SK-N-SH (cell line): ENCODE measurements at regions not wholly inside any gene's neighbourhood (a gene's known extent, or its start where the extent isn't known, plus 50 kb on each side); places are given as distances from the start of the nearest gene placed in this dataset.

Experiments
- CTCF ChIA-PET: fragments of 300-600, 350-600 bp; formaldehyde crosslinking; extraction: SDS; loops from one replicate; lab custom pipeline; 2021; lab: Yijun Ruan, JAX
- POLR2A ChIA-PET: fragments of 350-600 bp; sonication (Branson Sonifier 250); formaldehyde crosslinking; extraction: SDS; loops from one replicate; lab custom pipeline; 2020; ENCODE audit warnings: antibody characterized with exemption, inconsistent platforms; lab: Yijun Ruan, JAX
- DNase-seq: peaks from one replicate; pipeline ENCODE4 v3.0.0; 2012
- H2AFZ ChIP-seq: fragments of 200-600 bp; sonication (generic); 2 replicates; pipeline ENCODE4 v1.8.1; 2016; ENCODE audit warnings: antibody characterized with exemption, mild to moderate bottlenecking, low read depth
- H3F3A ChIP-seq: fragments of 200-600 bp; sonication (generic); replicated peaks from 2 replicates; pipeline ENCODE3; 2016; ENCODE audit warnings: antibody characterized with exemption, mild to moderate bottlenecking; ENCODE audit not compliant: insufficient read depth
- H3K27ac ChIP-seq, 2 experiments: fragments of 200-500 bp in 1 of 2; fragments of 200-600 bp in 1 of 2; sonication (Bioruptor generic) in 1 of 2; sonication (generic), shearing (Covaris generic) in 1 of 2; 2 replicates each; pipeline versions ENCODE4 v1.5.1 to v1.6.1; 2014 to 2016; ENCODE audit warnings: low read depth in 2 of 2, inconsistent platforms in 1 of 2, low read length in 1 of 2, mild to moderate bottlenecking in 1 of 2, mixed read lengths in 1 of 2
- H3K27me3 ChIP-seq: fragments of 200-600 bp; sonication (generic), shearing (Covaris generic); 2 replicates; pipeline ENCODE4 v1.6.1; 2016; ENCODE audit warnings: mixed run types; ENCODE audit not compliant: insufficient read depth
- H3K36me3 ChIP-seq, 2 experiments: fragments of 200-500 bp in 1 of 2; fragments of 200-600 bp in 1 of 2; sonication (Bioruptor generic) in 1 of 2; sonication (generic) in 1 of 2; replicated peaks in 1 of 2; 2 replicates each; pipeline versions ENCODE3 to v1.5.1; 2014 to 2016; ENCODE audit warnings: low read length in 1 of 2, mild to moderate bottlenecking in 1 of 2; ENCODE audit not compliant: insufficient read depth in 2 of 2, control insufficient read depth in 1 of 2
- H3K4me1 ChIP-seq, 2 experiments: fragments of 200-500 bp in 1 of 2; fragments of 200-600 bp in 1 of 2; sonication (Bioruptor generic) in 1 of 2; sonication (generic), shearing (Covaris generic) in 1 of 2; 2 replicates each; pipeline versions ENCODE4 v1.5.1 to v1.6.1; 2014 to 2016; ENCODE audit warnings: low read depth in 1 of 2, low read length in 1 of 2, mixed run types in 1 of 2; ENCODE audit not compliant: insufficient read depth in 2 of 2, control insufficient read depth in 1 of 2
- H3K4me2 ChIP-seq: fragments of 200-600 bp; sonication (generic), shearing (Covaris generic); 2 replicates; pipeline ENCODE4 v1.6.1; 2017; ENCODE audit warnings: mixed run types
- H3K4me3 ChIP-seq, 2 experiments: fragments of 200-500 bp in 1 of 2; fragments of 200-600 bp in 1 of 2; sonication (Bioruptor generic) in 1 of 2; sonication (generic), shearing (Covaris generic) in 1 of 2; 2 replicates each; pipeline versions ENCODE4 v1.5.1 to v1.8.1; 2014 to 2016; ENCODE audit warnings: low read depth in 2 of 2, inconsistent platforms in 1 of 2, low read length in 1 of 2, mild to moderate bottlenecking in 1 of 2, mixed read lengths in 1 of 2, moderate library complexity in 1 of 2
- H3K79me2 ChIP-seq: fragments of 200-600 bp; sonication (generic); 2 replicates; pipeline ENCODE4 v1.8.1; 2017; ENCODE audit warnings: mild to moderate bottlenecking; ENCODE audit not compliant: insufficient read depth
- H3K9ac ChIP-seq: fragments of 200-600 bp; sonication (generic); 2 replicates; pipeline ENCODE4 v1.6.1; 2017; ENCODE audit warnings: mixed run types
- H3K9me2 ChIP-seq: fragments of 200-600 bp; sonication (generic); 2 replicates; pipeline ENCODE4 v1.6.1; 2017; ENCODE audit warnings: mixed run types
- H3K9me3 ChIP-seq: fragments of 200-600 bp; sonication (generic); 2 replicates; pipeline ENCODE4 v1.6.1; 2017; ENCODE audit warnings: mixed run types, mild to moderate bottlenecking, moderate library complexity
- H4K20me1 ChIP-seq: fragments of 200-600 bp; sonication (generic); 2 replicates; pipeline ENCODE4 v1.6.1; 2017; ENCODE audit warnings: mild to moderate bottlenecking, mixed run types; ENCODE audit not compliant: insufficient read depth
- ELF1 ChIP-seq: IDR thresholded peaks from 2 replicates; pipeline ENCODE4 v1.4.0; 2012
- EP300 ChIP-seq, 2 experiments: IDR thresholded peaks; 2 replicates each; pipeline versions ENCODE4 v1.4.0 to v1.6.1; 2012; ENCODE audit warnings: borderline replicate concordance in 1 of 2, low read depth in 1 of 2, low read length in 1 of 2
- EZH2phosphoT487 ChIP-seq: fragments of 200-600 bp; sonication (generic); IDR thresholded peaks from 2 replicates; pipeline ENCODE4 v1.6.1; 2017; ENCODE audit warnings: low read depth, mixed run types, mild to moderate bottlenecking, antibody characterized with exemption, moderate library complexity, borderline replicate concordance
- FOXJ3 ChIP-seq: sonication (generic); formaldehyde crosslinking; IDR thresholded peaks from 2 replicates; pipeline ENCODE4 v1.5.1; 2020; ENCODE audit warnings: mild to moderate bottlenecking, missing genetic modification reagents
- GABPA ChIP-seq: IDR thresholded peaks from 2 replicates; pipeline ENCODE4 v1.4.0; 2012; ENCODE audit warnings: low read depth, mild to moderate bottlenecking
- JUND ChIP-seq: IDR thresholded peaks from 2 replicates; pipeline ENCODE4 v1.4.0; 2012
- MEF2A ChIP-seq: IDR thresholded peaks from 2 replicates; pipeline ENCODE4 v1.4.0; 2012; ENCODE audit warnings: low read depth, borderline replicate concordance
- NFIC ChIP-seq: IDR thresholded peaks from 2 replicates; pipeline ENCODE4 v1.4.0; 2012; ENCODE audit warnings: borderline replicate concordance
- SMC3 ChIP-seq: IDR thresholded peaks from 2 replicates; pipeline ENCODE4 v1.6.1; 2012; ENCODE audit warnings: low read depth, low read length, improper control_type of control experiment
- TCF12 ChIP-seq: IDR thresholded peaks from 2 replicates; pipeline ENCODE4 v1.4.0; 2012
- WGBS: methylation state at CpG from one replicate; pipeline ENCODE4 v1.1.6; 2017; ENCODE audit warnings: low lambda C conversion rate; 5-methylcytosine and 5-hydroxymethylcytosine counted together
- TF ChIP-seq, protein P1 (sequence below): fragments of 200-600 bp; sonication (generic); IDR thresholded peaks from 2 replicates; pipeline ENCODE4 v1.6.1; 2017; ENCODE audit warnings: antibody characterized with exemption, mild to moderate bottlenecking, moderate library complexity
- TF ChIP-seq, protein P2 (sequence below): IDR thresholded peaks from 2 replicates; pipeline ENCODE4 v1.4.0; 2012; ENCODE audit warnings: low read depth, borderline replicate concordance
- TF ChIP-seq, protein P3 (sequence below): fragments of 150-350 bp; IDR thresholded peaks from 2 replicates; pipeline ENCODE4 v1.6.1; 2017; ENCODE audit warnings: antibody characterized with exemption, low read length, low read depth, borderline replicate concordance
- TF ChIP-seq, protein P4 (sequence below): fragments of 150-350 bp; IDR thresholded peaks from 2 replicates; pipeline ENCODE4 v1.6.1; 2016; ENCODE audit warnings: mild to moderate bottlenecking, low read depth, low read length
- TF ChIP-seq, protein P5 (sequence below): IDR thresholded peaks from 2 replicates; pipeline ENCODE4 v1.4.0; 2012; ENCODE audit warnings: low read depth
- TF ChIP-seq, protein P6 (sequence below): IDR thresholded peaks from 2 replicates; pipeline ENCODE4 v1.4.0; 2012; ENCODE audit warnings: low read depth, borderline replicate concordance

DNA sequence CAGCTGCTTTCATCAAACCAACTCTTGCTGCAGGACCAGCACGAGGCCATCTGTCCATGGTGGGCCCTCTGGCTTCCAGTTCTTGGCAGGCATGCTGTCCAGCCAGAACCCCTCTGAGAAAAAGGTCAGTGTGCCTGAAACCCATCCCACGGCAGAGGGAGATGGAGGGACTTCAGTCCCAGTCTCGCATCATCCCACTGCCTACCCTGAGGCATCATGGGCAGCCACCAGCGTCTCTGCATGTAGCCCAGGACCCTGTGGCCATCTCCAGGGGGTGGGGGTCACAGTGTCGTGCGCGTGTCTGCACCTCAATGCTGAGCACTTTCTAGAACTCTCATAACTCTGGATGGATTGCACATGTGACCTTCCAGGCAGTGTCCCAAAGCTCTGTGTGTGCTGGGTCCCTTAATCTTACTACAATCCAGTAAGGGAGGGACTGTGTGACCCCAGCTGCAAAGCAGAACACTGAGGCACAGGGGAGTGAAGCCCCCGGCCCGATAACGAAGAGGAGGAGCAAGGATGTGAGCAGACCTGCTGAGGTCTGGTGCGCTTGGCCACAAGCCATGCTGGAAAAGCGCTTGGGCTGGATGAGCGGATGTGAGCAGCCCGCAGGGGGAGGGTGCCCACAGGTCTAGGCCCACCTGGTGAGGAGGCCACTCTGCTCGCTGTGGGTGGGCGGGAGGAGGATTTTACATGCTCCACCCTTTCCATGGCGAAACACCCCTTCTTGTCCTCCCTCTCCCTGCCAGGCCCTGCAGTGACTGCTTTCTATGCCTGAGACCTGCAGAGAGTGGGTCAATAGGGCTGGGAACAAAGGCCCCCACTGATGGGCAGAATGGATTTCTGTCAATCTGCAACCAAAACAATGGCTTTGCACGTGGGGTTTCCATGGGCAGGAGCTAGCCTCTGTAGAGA is 1401.0 kb downstream of the BRD1 start:
- no peak for DNase-seq
- no peak overlapping the region for H2AFZ ChIP-seq
- no peaks in the 10 kb centered on the region for H3K9me3 ChIP-seq
- H3K27me3 ChIP-seq = peaks cover 7% of the 10 kb centered on the region; the same call in 1 of the 2 replicates
- H3K79me2 ChIP-seq = no peaks in the 10 kb centered on the region
- CTCF ChIA-PET = no interaction called here
- H4K20me1 ChIP-seq = no peaks in the 10 kb centered on the region
- H3K9me2 ChIP-seq = no peaks in the 10 kb centered on the region
- H3K4me2 ChIP-seq = no peak overlapping the region
- no peak overlapping the region for H3K4me3 ChIP-seq
- H3F3A ChIP-seq = no peaks in the 10 kb centered on the region
- H3K4me1 ChIP-seq = peaks cover 0 to 2% of the 10 kb centered on the region in 2 experiments; a peak in 1 of 4 replicates
- no peak overlapping the region for H3K9ac ChIP-seq
- WGBS = 34% methylated on average over 11 of the region's 18 CpGs
- TF ChIP-seq SMC3 = no peak
- TF ChIP-seq, protein P1, sequence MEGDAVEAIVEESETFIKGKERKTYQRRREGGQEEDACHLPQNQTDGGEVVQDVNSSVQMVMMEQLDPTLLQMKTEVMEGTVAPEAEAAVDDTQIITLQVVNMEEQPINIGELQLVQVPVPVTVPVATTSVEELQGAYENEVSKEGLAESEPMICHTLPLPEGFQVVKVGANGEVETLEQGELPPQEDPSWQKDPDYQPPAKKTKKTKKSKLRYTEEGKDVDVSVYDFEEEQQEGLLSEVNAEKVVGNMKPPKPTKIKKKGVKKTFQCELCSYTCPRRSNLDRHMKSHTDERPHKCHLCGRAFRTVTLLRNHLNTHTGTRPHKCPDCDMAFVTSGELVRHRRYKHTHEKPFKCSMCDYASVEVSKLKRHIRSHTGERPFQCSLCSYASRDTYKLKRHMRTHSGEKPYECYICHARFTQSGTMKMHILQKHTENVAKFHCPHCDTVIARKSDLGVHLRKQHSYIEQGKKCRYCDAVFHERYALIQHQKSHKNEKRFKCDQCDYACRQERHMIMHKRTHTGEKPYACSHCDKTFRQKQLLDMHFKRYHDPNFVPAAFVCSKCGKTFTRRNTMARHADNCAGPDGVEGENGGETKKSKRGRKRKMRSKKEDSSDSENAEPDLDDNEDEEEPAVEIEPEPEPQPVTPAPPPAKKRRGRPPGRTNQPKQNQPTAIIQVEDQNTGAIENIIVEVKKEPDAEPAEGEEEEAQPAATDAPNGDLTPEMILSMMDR = no peak
- no peak for TF ChIP-seq ELF1
- no peak for TF ChIP-seq EP300 (IDR thresholded peaks at IDR 0.05; ENCODE audit: borderline replicate concordance in 1 of 2, low read depth in 1 of 2, low read length in 1 of 2)
- TF ChIP-seq TCF12 = no peak
- TF ChIP-seq, protein P2, sequence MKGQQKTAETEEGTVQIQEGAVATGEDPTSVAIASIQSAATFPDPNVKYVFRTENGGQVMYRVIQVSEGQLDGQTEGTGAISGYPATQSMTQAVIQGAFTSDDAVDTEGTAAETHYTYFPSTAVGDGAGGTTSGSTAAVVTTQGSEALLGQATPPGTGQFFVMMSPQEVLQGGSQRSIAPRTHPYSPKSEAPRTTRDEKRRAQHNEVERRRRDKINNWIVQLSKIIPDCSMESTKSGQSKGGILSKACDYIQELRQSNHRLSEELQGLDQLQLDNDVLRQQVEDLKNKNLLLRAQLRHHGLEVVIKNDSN = no peak
- TF ChIP-seq EZH2phosphoT487 = no peak
- TF ChIP-seq, protein P3, sequence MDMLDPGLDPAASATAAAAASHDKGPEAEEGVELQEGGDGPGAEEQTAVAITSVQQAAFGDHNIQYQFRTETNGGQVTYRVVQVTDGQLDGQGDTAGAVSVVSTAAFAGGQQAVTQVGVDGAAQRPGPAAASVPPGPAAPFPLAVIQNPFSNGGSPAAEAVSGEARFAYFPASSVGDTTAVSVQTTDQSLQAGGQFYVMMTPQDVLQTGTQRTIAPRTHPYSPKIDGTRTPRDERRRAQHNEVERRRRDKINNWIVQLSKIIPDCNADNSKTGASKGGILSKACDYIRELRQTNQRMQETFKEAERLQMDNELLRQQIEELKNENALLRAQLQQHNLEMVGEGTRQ = no peak
- TF ChIP-seq, protein P4, sequence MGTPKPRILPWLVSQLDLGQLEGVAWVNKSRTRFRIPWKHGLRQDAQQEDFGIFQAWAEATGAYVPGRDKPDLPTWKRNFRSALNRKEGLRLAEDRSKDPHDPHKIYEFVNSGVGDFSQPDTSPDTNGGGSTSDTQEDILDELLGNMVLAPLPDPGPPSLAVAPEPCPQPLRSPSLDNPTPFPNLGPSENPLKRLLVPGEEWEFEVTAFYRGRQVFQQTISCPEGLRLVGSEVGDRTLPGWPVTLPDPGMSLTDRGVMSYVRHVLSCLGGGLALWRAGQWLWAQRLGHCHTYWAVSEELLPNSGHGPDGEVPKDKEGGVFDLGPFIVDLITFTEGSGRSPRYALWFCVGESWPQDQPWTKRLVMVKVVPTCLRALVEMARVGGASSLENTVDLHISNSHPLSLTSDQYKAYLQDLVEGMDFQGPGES = no peak
- no peak for TF ChIP-seq NFIC
- TF ChIP-seq GABPA = no peak
- TF ChIP-seq MEF2A = no peak
- TF ChIP-seq, protein P5, sequence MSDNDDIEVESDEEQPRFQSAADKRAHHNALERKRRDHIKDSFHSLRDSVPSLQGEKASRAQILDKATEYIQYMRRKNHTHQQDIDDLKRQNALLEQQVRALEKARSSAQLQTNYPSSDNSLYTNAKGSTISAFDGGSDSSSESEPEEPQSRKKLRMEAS = no peak
- no peak for TF ChIP-seq JUND
- TF ChIP-seq FOXJ3 (CRISPR knock-in tag) = no peak
- TF ChIP-seq, protein P6, sequence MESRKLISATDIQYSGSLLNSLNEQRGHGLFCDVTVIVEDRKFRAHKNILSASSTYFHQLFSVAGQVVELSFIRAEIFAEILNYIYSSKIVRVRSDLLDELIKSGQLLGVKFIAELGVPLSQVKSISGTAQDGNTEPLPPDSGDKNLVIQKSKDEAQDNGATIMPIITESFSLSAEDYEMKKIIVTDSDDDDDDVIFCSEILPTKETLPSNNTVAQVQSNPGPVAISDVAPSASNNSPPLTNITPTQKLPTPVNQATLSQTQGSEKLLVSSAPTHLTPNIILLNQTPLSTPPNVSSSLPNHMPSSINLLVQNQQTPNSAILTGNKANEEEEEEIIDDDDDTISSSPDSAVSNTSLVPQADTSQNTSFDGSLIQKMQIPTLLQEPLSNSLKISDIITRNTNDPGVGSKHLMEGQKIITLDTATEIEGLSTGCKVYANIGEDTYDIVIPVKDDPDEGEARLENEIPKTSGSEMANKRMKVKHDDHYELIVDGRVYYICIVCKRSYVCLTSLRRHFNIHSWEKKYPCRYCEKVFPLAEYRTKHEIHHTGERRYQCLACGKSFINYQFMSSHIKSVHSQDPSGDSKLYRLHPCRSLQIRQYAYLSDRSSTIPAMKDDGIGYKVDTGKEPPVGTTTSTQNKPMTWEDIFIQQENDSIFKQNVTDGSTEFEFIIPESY = no peak
- TF ChIP-seq, all 33 proteins: peak for 0
- H3K36me3 ChIP-seq = no peaks in the 10 kb centered on the region
- POLR2A ChIA-PET = no interaction called here
- H3K27ac ChIP-seq = no peak overlapping the region
